Body of pancreas (tissue), 4 donors: ENCODE measurements at regions not wholly inside any gene's neighbourhood (a gene's known extent, or its start where the extent isn't known, plus 50 kb on each side); places are given as distances from the start of the nearest gene placed in this dataset.

ENCODE experiments used
- CTCF ChIP-seq, 7 experiments: fragments of 450-650 bp in 4 of 7; fragments of 200-600 bp in 3 of 7; sonication (generic) in 3 of 7; IDR thresholded peaks; one replicate each; pipeline ENCODE4 v1.5.1; 2016 to 2019; ENCODE audit warnings: antibody characterized with exemption in 7 of 7
- POLR2A ChIP-seq, 3 donors: fragments of 450-650 bp; IDR thresholded peaks; one replicate each; pipeline ENCODE4 v1.6.1; 2016; ENCODE audit warnings: antibody characterized with exemption in 3 of 3, mild to moderate bottlenecking in 2 of 3

- TF ChIP-seq POLR2A (IDR thresholded peaks at IDR 0.05) (no peak), CTCF (IDR thresholded peaks at IDR 0.05) (no peak)
Measured at GRCh38 chr2:5894355-5894754, 202.2 kb downstream of the SOX11 start.
